ENCODE measurements at regions not wholly inside any gene's neighbourhood (a gene's known extent, or its start where the extent isn't known, plus 50 kb on each side); places are given as distances from the start of the nearest gene placed in this dataset.
"Not testable (repeated sequence)": the region's sequence is repeated elsewhere in the genome, so short reads cannot be mapped to it uniquely, and the experiment has no call there.

- no peak for TF ChIP-seq CTCF (IDR thresholded peaks at IDR 0.05; ENCODE audit: low read depth, low read length)
- Histone ChIP-seq H3K9me3 (no peaks in the 10 kb centered on the region), H3K4me1 (no peaks in the 10 kb centered on the region), H3K4me3 (ENCODE audit: low read depth, low read length) (no peak overlapping the region), H3K36me3 (no peaks in the 10 kb centered on the region), H3K27me3 (no peaks in the 10 kb centered on the region)
- no peak for DNase-seq
These were observed 101.5 kb upstream of the GPBP1 start for GRCh38 chr5:57072218-57072892.

GRCh38 chr5:57082441-57083067, 91.3 kb upstream of the GPBP1 start:
- TF ChIP-seq CTCF (IDR thresholded peaks at IDR 0.05; ENCODE audit: low read depth, low read length): peak; percentile 50
- DNase-seq: no peak

GRCh38 chr5:57085306-57086081, 88.4 kb upstream of the GPBP1 start:
- no peaks in the 10 kb centered on the region for H3K4me1 ChIP-seq
- DNase-seq: no peak
- H3K27me3 ChIP-seq: no peaks in the 10 kb centered on the region
- H3K36me3 ChIP-seq: no peaks in the 10 kb centered on the region
- no peak overlapping the region for H3K4me3 ChIP-seq (ENCODE audit: low read depth, low read length)
- no peaks in the 10 kb centered on the region for H3K9me3 ChIP-seq
- TF ChIP-seq CTCF (IDR thresholded peaks at IDR 0.05; ENCODE audit: low read depth, low read length): no peak

More at GRCh38 chr5:57082441-57083067, 91.3 kb upstream of the GPBP1 start:
- Histone ChIP-seq H3K36me3 (no peaks in the 10 kb centered on the region), H3K9me3 (no peaks in the 10 kb centered on the region), H3K4me1 (no peaks in the 10 kb centered on the region), H3K4me3 (ENCODE audit: low read depth, low read length) (no peak overlapping the region), H3K27me3 (no peaks in the 10 kb centered on the region)

GRCh38 chr5:57087947-57088346, 85.9 kb upstream of the GPBP1 start:
- not testable (repeated sequence) for H3K4me3 ChIP-seq (ENCODE audit: low read depth, low read length); H3K36me3 ChIP-seq; DNase-seq; H3K4me1 ChIP-seq; H3K27me3 ChIP-seq; H3K9me3 ChIP-seq

GRCh38 chr5:57094753-57095683, 78.8 kb upstream of the GPBP1 start:
- H3K9me3 ChIP-seq: peaks cover 5% of the 10 kb centered on the region; the same call in 1 of the 2 replicates
- H3K4me3 ChIP-seq (ENCODE audit: low read depth, low read length): no peak overlapping the region
- peaks cover 5% of the 10 kb centered on the region; the same call in 1 of the 2 replicates for H3K27me3 ChIP-seq
- H3K4me1 ChIP-seq: no peaks in the 10 kb centered on the region
- no peaks in the 10 kb centered on the region for H3K36me3 ChIP-seq
- TF ChIP-seq CTCF (IDR thresholded peaks at IDR 0.05; ENCODE audit: low read depth, low read length): peak; percentile 48
- DNase-seq: peak; percentile 23

GRCh38 chr5:57097526-57097925, 76.3 kb upstream of the GPBP1 start:
- Histone ChIP-seq H3K36me3 (no peaks in the 10 kb centered on the region), H3K9me3 (peaks cover 5% of the 10 kb centered on the region; the same call in 1 of the 2 replicates), H3K4me1 (no peaks in the 10 kb centered on the region), H3K4me3 (ENCODE audit: low read depth, low read length) (no peak overlapping the region), H3K27me3 (peaks cover 5% of the 10 kb centered on the region; the same call in 1 of the 2 replicates)
- no peak for TF ChIP-seq CTCF (IDR thresholded peaks at IDR 0.05; ENCODE audit: low read depth, low read length)
- DNase-seq: no peak
